Hepatic stellate cell (primary cell): ENCODE measurements at regions not wholly inside any gene's neighbourhood (a gene's known extent, or its start where the extent isn't known, plus 50 kb on each side); places are given as distances from the start of the nearest gene placed in this dataset.

ENCODE experiments used
- DNase-seq: peaks from one replicate; pipeline ENCODE4 v3.0.0; 2011; ENCODE audit warnings: low spot score

- no peak for DNase-seq
Measured at GRCh38 chr16:73683804-73684203, 612.8 kb upstream of the PSMD7 start.

- DNase-seq: no peak
Measured at GRCh38 chr16:73672135-73672534, 624.2 kb upstream of the ZFHX3 start.

- DNase-seq: no peak
Measured at GRCh38 chr16:73670836-73671820, 623.2 kb upstream of the ZFHX3 start.

GRCh38 chr16:73669535-73670274 is 621.8 kb upstream of the ZFHX3 start:
- no peak for DNase-seq

- no peak for DNase-seq
Measured at GRCh38 chr16:73663720-73664119, 615.8 kb upstream of the ZFHX3 start.

GRCh38 chr16:73636196-73636595 is 588.3 kb upstream of the ZFHX3 start:
- no peak for DNase-seq

- DNase-seq: no peak
Measured at GRCh38 chr16:73629011-73629410, 581.1 kb upstream of the ZFHX3 start.

- DNase-seq: no peak
Measured at GRCh38 chr16:73617738-73618137, 569.8 kb upstream of the ZFHX3 start.

GRCh38 chr16:73616770-73617169 is 568.8 kb upstream of the ZFHX3 start:
- DNase-seq: no peak

GRCh38 chr16:73616166-73616753 is 568.3 kb upstream of the ZFHX3 start:
- no peak for DNase-seq

- DNase-seq: no peak
Measured at GRCh38 chr16:73615071-73615940, 567.4 kb upstream of the ZFHX3 start.

GRCh38 chr16:73614131-73614530 is 566.2 kb upstream of the ZFHX3 start:
- no peak for DNase-seq

GRCh38 chr16:73610605-73611156 is 562.8 kb upstream of the ZFHX3 start:
- no peak for DNase-seq

- no peak for DNase-seq
Measured at GRCh38 chr16:73610160-73610559, 562.2 kb upstream of the ZFHX3 start.

- no peak for DNase-seq
Measured at GRCh38 chr16:73608911-73609310, 561.0 kb upstream of the ZFHX3 start.

- DNase-seq: no peak
Measured at GRCh38 chr16:73605309-73605708, 557.4 kb upstream of the ZFHX3 start.

GRCh38 chr16:73601911-73602310 is 554.0 kb upstream of the ZFHX3 start:
- no peak for DNase-seq

GRCh38 chr16:73599870-73600269 is 551.9 kb upstream of the ZFHX3 start:
- DNase-seq: no peak

- no peak for DNase-seq
Measured at GRCh38 chr16:73599351-73599750, 551.4 kb upstream of the ZFHX3 start.

GRCh38 chr16:73584157-73584556 is 536.2 kb upstream of the ZFHX3 start:
- DNase-seq: no peak

GRCh38 chr16:73572135-73572828 is 524.4 kb upstream of the ZFHX3 start:
- DNase-seq: no peak
